IPS DF 6.9 (cell line): ENCODE measurements at regions not wholly inside any gene's neighbourhood (a gene's known extent, or its start where the extent isn't known, plus 50 kb on each side); places are given as distances from the start of the nearest gene placed in this dataset.

Experiments used
- DNase-seq: peaks from one replicate; pipeline ENCODE4 v3.0.0-alpha.2; 2013; ENCODE audit warnings: low read depth, low spot score
- H3K27ac ChIP-seq: one replicate; pipeline ENCODE4 v1.5.1; 2013; ENCODE audit warnings: low read length, control low read depth
- H3K27me3 ChIP-seq: 2 replicates; pipeline ENCODE4 v1.6.1; 2013; ENCODE audit warnings: mild to moderate bottlenecking, low read length; ENCODE audit not compliant: control insufficient read depth, insufficient read depth
- H3K36me3 ChIP-seq: 2 replicates; pipeline ENCODE4 v1.6.1; 2013; ENCODE audit warnings: low read length; ENCODE audit not compliant: control insufficient read depth, insufficient read depth
- H3K4me1 ChIP-seq: 2 replicates; pipeline ENCODE4 v1.6.1; 2013; ENCODE audit warnings: low read length; ENCODE audit not compliant: control insufficient read depth, insufficient read depth
- H3K4me3 ChIP-seq: 2 replicates; pipeline ENCODE4 v1.5.1; 2013; ENCODE audit warnings: mild to moderate bottlenecking, low read length
- H3K9me3 ChIP-seq: 2 replicates; pipeline ENCODE4 v1.6.1; 2013; ENCODE audit warnings: low read length, inconsistent platforms; ENCODE audit not compliant: control insufficient read depth, insufficient read depth
- WGBS: extraction: QIAGEN DNeasy Blood & Tissue Kit; methylation state at CpG from one replicate; pipeline ENCODE4 v1.1.7; 2013; ENCODE audit warnings: mixed read lengths, missing lambda C conversion rate; ENCODE audit not compliant: insufficient read length, insufficient coverage; 5-methylcytosine and 5-hydroxymethylcytosine counted together

DNA sequence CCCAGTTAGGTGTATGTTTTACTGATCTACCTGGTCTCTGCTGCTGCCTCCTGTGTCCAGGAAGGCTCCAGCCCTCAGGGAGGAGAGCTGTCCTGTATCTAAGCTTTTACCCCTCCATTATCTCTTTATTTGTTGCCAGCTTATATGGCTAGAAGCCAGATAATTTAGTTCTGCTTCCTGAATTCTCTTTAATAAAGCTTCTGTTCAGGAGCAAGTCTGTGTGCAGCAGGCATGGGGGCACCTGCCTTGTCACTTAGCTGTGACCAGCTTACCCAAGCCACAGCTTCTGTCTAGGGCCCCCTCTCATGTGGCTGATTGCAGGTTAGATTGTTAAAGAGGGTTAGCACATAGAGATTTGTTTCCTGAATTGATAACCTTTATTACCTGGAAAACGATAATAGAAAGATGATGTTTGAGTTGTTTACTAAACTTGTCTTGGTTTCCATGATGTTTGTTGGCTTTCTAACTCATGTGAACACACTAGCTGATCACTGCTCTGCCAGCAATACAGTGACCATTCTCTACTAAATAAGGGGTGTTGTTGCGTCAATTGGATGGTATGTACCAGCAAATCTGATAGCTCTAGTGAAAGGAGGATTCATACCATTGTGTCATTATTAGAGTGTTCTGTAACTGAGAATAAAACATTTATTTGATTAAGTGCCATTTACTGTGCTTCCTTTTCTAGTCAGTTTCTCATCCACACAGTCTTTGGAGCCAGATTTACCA, 189.8 kb upstream of the ANK2 start:
- no peak overlapping the region for H3K27ac ChIP-seq
- no CpG with 5 or more reads among the region's 2 CpGs for WGBS
- no peak overlapping the region for H3K4me3 ChIP-seq
- peaks cover 1% of the 10 kb centered on the region; the same call in 1 of the 2 replicates for H3K4me1 ChIP-seq
- no peaks in the 10 kb centered on the region for H3K9me3 ChIP-seq
- H3K36me3 ChIP-seq: no peaks in the 10 kb centered on the region
- no peak for DNase-seq
- no peaks in the 10 kb centered on the region for H3K27me3 ChIP-seq

DNA sequence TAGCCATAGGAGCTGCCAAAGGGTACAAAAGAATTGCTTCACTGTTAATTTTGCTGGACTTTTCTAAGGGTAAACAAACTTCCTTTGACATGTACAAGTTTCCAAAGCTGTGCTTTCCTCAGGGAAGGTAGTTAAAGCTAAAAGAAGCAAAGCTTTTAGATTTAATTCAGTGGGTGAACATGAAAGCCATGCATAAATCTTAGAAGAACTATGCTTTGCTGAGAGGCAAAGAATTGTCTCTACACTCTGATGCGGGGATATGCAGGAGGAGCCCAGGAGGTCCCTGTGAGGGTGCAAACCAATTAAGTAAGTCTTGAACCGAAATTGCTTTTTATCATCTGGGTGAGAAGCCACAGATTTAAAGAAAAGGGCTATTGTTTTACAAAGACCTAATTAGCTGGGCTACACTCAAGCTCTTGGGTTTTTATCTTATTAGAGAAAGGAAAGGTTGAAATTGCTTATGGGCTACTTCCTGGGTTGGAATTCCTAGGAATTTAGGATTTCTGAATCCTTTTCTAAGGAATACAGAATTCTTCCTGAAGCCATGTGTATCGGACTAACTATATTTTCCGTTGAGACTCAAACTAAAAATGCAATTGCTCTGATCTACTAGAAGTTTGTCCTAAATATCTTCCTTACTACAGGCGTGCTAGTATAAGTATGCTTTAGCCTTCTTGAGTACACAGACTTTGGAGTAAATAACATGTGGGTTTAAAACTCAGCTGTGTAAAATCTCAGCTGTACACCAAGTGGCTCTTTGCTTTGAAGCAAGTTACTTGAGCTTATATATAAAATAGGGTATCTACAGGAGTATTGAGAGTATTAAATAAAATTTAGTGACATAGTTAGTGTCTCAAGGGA, 188.4 kb upstream of the ANK2 start:
- Histone ChIP-seq H3K4me3 (no peak overlapping the region), H3K36me3 (no peaks in the 10 kb centered on the region), H3K4me1 (peaks cover 1% of the 10 kb centered on the region; the same call in 1 of the 2 replicates), H3K9me3 (no peaks in the 10 kb centered on the region), H3K27ac (no peak overlapping the region), H3K27me3 (no peaks in the 10 kb centered on the region)
- WGBS: no CpG with 5 or more reads among the region's 5 CpGs
- no peak for DNase-seq

DNA sequence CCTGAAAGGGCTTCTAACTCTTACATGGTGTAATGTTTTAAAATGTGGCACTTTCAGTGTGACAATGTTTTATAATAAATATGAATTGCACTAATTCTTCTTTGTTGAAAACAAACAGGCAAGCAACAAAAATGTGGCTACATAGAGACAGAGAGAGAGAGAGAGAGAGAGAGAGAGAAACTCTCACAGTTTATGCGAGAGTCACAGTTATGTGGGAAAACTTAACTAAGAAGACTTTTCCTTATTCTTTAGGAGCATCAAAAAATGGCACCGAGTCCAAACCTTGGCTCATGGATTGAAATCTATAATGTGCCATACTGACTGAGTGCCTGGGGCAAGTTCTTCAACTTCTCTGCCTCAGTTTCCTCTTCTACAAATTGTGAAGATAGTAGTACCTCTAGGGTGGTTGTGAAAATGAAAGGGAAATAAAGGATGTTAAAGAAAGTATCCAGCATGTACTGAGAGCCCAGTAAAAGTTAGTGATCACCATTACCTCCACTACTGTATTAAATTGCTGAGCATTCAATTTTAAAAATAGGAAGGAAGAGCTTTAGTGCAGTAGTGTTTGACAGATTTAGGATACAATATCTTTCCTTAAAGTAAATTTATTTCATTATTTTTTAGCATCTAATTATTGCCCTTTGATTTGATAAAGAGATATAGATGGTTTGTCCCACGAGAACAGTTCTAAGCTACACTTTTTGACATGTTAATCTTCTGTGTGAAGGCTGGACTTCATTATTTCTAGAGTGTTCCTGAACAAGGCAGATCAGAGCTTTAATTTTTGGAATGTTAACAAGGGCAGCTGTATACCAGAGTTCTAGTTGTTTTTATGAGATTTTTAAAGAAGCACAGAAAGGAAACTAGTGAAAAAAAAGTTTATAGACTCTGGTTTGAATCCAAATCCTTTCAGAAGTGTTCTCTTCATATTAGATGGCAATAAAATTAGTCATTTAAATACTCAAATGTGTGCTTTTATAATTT, 187.5 kb upstream of the ANK2 start:
- H3K36me3 ChIP-seq: no peaks in the 10 kb centered on the region
- no peaks in the 10 kb centered on the region for H3K9me3 ChIP-seq
- WGBS: no CpG with 5 or more reads among the region's 3 CpGs
- DNase-seq: no peak
- H3K4me3 ChIP-seq: no peak overlapping the region
- H3K27ac ChIP-seq: no peak overlapping the region
- H3K27me3 ChIP-seq: no peaks in the 10 kb centered on the region
- peaks cover 1% of the 10 kb centered on the region; the same call in 1 of the 2 replicates for H3K4me1 ChIP-seq

DNA sequence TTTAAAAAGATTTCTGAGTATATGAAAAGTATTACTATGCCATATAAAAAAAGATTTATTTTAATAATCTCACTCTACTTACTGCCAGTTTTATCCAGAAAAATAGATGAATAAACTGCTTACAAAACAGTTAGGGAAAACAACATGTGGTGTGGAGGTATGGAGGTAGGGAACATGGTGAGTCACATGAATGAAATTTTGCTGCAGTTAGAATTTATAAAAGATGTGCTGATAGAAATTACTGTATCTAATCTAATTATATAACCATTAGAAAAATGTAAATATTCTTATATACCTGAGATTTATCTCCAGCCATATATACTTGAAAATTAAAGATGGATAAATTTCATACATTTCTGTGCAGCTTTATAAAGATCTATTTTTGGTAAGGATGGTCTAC, 184.0 kb upstream of the ANK2 start:
- H3K36me3 ChIP-seq: no peaks in the 10 kb centered on the region
- no peak overlapping the region for H3K27ac ChIP-seq
- DNase-seq: no peak
- H3K4me1 ChIP-seq: peaks cover 1% of the 10 kb centered on the region; the same call in 1 of the 2 replicates
- no peaks in the 10 kb centered on the region for H3K9me3 ChIP-seq
- H3K4me3 ChIP-seq: no peak overlapping the region
- H3K27me3 ChIP-seq: no peaks in the 10 kb centered on the region

DNA sequence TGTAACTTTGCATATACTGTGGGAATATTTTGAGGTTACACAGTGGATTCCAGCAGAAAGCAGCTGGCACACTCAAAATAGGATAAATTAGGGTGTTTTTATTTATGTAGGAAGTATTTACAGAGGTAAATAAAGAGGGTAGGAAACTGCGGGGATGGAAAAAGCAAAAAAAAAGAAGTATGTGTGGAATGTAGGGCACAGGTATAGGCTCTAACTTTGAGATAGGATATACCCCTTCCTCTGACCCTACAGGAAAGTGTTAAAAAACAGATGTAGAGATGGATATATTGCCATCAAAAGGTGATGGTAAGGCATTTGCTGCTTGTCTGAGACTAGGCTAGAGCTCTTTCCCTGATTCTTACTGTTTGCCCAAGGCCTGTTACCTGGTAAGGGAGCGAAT, 173.1 kb upstream of the ANK2 start:
- Histone ChIP-seq H3K36me3 (no peaks in the 10 kb centered on the region), H3K27me3 (no peaks in the 10 kb centered on the region), H3K4me1 (no peaks in the 10 kb centered on the region; the same call in 1 of the 2 replicates), H3K27ac (no peak overlapping the region), H3K4me3 (no peak overlapping the region), H3K9me3 (no peaks in the 10 kb centered on the region)
- no peak for DNase-seq
- WGBS: 100% methylated on average over 1 of the region's 2 CpGs

DNA sequence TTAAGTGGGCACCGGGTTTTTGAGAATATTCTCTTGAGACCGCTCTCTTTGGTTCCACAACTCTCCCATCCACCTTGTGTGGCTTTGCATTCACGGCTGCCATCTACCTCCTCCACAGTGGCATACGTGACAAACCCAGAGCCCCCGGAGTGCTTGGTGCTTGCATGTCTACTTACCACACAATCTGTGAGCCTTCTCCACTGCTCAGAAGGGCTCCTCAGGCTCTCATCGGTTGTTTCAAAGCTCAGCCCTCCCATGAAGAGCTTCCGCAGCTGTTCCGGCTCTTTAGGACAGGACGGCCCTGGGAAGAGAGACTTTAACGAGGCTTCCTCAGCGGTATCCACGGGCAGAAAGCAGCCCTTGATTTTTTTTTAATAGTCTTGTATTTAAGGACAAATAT, 167.6 kb upstream of the ANK2 start:
- Histone ChIP-seq H3K36me3 (no peaks in the 10 kb centered on the region), H3K27me3 (no peaks in the 10 kb centered on the region), H3K4me3 (no peak overlapping the region), H3K27ac (no peak overlapping the region), H3K4me1 (no peaks in the 10 kb centered on the region), H3K9me3 (no peaks in the 10 kb centered on the region)
- no CpG with 5 or more reads among the region's 12 CpGs for WGBS
- no peak for DNase-seq

DNA sequence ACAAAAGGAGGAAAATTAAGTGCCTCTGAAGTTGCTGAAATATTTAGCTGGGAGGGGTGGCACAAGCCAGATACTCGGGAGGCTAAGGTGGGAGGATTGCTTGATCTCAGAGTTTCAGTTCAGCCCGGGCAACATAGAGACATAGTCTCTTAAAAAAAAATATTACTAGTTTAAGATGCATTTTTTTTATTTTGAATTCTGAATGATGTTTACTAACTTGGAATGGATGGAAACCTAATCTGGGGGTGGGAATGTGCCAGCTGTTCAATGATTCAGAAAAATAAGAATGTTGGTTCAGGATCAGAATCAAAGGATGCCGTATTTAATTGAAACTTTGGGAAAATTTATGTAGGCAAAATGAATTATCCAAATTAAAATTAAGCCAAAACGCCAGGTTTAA, 167.2 kb upstream of the ANK2 start:
- no peaks in the 10 kb centered on the region for H3K36me3 ChIP-seq
- H3K4me3 ChIP-seq: no peak overlapping the region
- H3K9me3 ChIP-seq: no peaks in the 10 kb centered on the region
- no peaks in the 10 kb centered on the region for H3K4me1 ChIP-seq
- WGBS: no CpG with 5 or more reads among the region's 4 CpGs
- H3K27ac ChIP-seq: no peak overlapping the region
- no peaks in the 10 kb centered on the region for H3K27me3 ChIP-seq
- no peak for DNase-seq

DNA sequence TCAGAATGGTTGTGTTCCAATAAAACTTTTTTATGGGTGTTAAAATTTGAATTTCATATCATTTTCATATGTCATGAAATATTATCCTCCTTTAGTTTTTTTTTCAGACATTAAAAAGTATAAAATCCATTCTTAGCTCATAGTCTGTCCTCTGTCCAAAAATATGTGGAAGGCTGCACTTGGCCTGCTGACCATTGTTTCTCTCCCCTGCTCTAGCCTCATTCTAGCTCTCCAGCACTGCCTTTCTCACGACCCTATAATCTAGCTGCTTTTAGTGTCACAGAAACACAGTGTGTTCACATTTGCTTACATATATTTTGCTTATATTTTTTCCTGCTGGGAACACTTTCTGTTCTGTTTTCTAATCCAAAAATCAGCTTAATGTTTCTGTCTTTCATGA, 165.0 kb upstream of the ANK2 start:
- Histone ChIP-seq H3K27ac (no peak overlapping the region), H3K27me3 (no peaks in the 10 kb centered on the region), H3K4me1 (no peaks in the 10 kb centered on the region), H3K36me3 (no peaks in the 10 kb centered on the region), H3K4me3 (no peak overlapping the region), H3K9me3 (no peaks in the 10 kb centered on the region)
- no peak for DNase-seq
- WGBS: no CpG with 5 or more reads among the region's 1 CpG

DNA sequence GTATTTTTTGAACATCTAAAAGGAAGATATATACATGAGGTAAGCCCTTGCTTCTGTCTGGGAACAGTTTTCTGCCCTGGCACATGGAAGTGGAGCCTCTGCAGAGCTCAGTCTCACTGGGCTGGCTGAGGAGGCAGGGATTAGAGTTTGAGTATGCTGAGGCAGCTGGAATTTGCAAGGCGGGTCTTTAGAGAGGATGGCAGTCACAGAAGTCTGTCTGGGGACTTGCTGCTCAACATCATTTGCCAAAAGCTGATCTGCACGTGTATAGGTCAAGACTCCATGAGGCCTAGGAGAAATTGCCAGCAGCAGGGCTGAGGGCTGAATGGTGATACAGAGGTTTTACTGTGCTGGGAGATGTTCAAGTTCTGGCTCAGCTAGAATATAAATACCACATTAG, 163.6 kb upstream of the ANK2 start:
- DNase-seq: no peak
- Histone ChIP-seq H3K36me3 (no peaks in the 10 kb centered on the region), H3K9me3 (no peaks in the 10 kb centered on the region), H3K4me1 (no peaks in the 10 kb centered on the region), H3K27ac (no peak overlapping the region), H3K27me3 (no peaks in the 10 kb centered on the region), H3K4me3 (no peak overlapping the region)
- WGBS: no CpG with 5 or more reads among the region's 2 CpGs

DNA sequence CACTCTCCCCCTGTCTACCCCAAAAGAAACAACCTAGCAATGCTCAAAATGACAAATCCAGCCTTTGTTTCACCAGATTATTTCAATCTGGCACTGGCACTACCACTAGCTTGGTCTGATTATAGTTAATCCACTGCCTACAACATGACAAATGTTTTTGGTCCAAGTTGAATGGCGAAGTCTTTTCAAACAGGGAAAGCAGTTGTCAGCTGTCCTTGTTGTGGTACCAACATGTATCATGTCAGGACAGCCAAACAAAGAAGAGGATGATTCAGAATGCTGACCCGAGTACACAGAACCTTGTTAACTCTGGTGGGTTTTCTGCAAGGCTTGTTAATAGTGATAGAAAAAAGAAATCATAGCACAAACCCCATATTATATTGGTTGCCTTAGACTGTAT, 160.8 kb upstream of the ANK2 start:
- no CpG with 5 or more reads among the region's 2 CpGs for WGBS

More for the DNA sequence above, 160.8 kb upstream of the ANK2 start:
- no peaks in the 10 kb centered on the region for H3K9me3 ChIP-seq
- H3K27me3 ChIP-seq: no peaks in the 10 kb centered on the region
- no peaks in the 10 kb centered on the region for H3K36me3 ChIP-seq
- no peak overlapping the region for H3K27ac ChIP-seq
- H3K4me3 ChIP-seq: no peak overlapping the region
- no peaks in the 10 kb centered on the region for H3K4me1 ChIP-seq
- DNase-seq: no peak
